ENCODE measurements at regions not wholly inside any gene's neighbourhood (a gene's known extent, or its start where the extent isn't known, plus 50 kb on each side); places are given as distances from the start of the nearest gene placed in this dataset.

GRCh38 chr6:26241033-26241895 lies 123.7 kb upstream of the BTN3A2 start:
- ATAC-seq (ENCODE audit: low read depth) (peak; percentile 7), DNase-seq (peak; percentile 87)
- intact Hi-C loops (cut with micrococcal nuclease) = no loop called here
- Mint-ChIP-seq H3K27ac (peak overlapping the region; percentile 94), H3K27me3 (no peaks in the 10 kb centered on the region), H3K9me3 (ENCODE audit: insufficient read depth) (peaks cover 2% of the 10 kb centered on the region), H3K4me1 (peaks cover 17% of the 10 kb centered on the region), H3K4me3 (peak overlapping the region; percentile 87)
- TF ChIP-seq EZH2 (IDR thresholded peaks at IDR 0.05; ENCODE audit: borderline replicate concordance, insufficient read depth, low read depth, low read length, poor library complexity, severe bottlenecking) (no peak), CTCF (IDR thresholded peaks at IDR 0.05) (no peak)
- CTCF ChIA-PET = interaction anchor here (1.4 to 1.7 kb wide), 2 partner anchors 9 to 32 kb away, joined by 4 to 7 read pairs; a partner anchor contains a TSS
- Histone ChIP-seq H4K20me1 (ENCODE audit: control insufficient read depth, insufficient read depth, low read length, poor library complexity, severe bottlenecking) (no peaks in the 10 kb centered on the region), H3K9ac (ENCODE audit: low read length) (peak overlapping the region; percentile 77), H3K9me3 (ENCODE audit: control extremely low read depth in 1 of 3, control insufficient read depth in 2 of 3, insufficient read depth in 1 of 3, low read length in 2 of 3) (peaks cover 0 to 18% (median 3%) of the 10 kb centered on the region in 3 donors), H3K36me3 (replicated peaks in 1 of 2; ENCODE audit: control extremely low read depth in 1 of 2, control insufficient read depth in 1 of 2, extremely low read depth in 1 of 2, insufficient read depth in 2 of 2, low read length in 1 of 2) (no peaks in the 10 kb centered on the region), H3K4me3 (ENCODE audit: control extremely low read depth in 1 of 5, extremely low read depth in 1 of 5, insufficient read depth in 1 of 5, low read depth in 2 of 5, low read length in 4 of 5) (peak overlapping the region; percentile 55 to 87 (median 67)), H3K79me2 (ENCODE audit: control insufficient read depth, insufficient read depth, low read length) (no peaks in the 10 kb centered on the region), H3K27ac (ENCODE audit: low read length in 2 of 2) (peak overlapping the region; percentile 76 to 93), H3K27me3 (replicated peaks in 1 of 4; ENCODE audit: control extremely low read depth in 1 of 4, control insufficient read depth in 3 of 4, insufficient read depth in 4 of 4, low read length in 3 of 4) (no peaks in the 10 kb centered on the region), H2AFZ (ENCODE audit: insufficient read depth, low read depth, low read length, poor library complexity, severe bottlenecking) (peak overlapping the region; percentile 73), H3K4me2 (replicated peaks; ENCODE audit: low read depth, low read length, poor library complexity, severe bottlenecking) (peak overlapping the region; percentile 81), H3K4me1 (ENCODE audit: control insufficient read depth in 2 of 2, insufficient read depth in 2 of 2, low read length in 2 of 2) (peaks cover 3 to 13% of the 10 kb centered on the region in 2 donors)
- POLR2A ChIA-PET = interaction anchor here (0.6 to 2.9 kb wide), 8 partner anchors 9 to 83 kb away, joined by 3 to 17 read pairs (median 4); a partner anchor contains a TSS
- WGBS (ENCODE audit: insufficient coverage) = 66% methylated on average over 29 of the region's 38 CpGs

- Histone ChIP-seq H3K4me3 (ENCODE audit: control extremely low read depth in 1 of 5, extremely low read depth in 1 of 5, insufficient read depth in 1 of 5, low read depth in 2 of 5, low read length in 4 of 5) (no peak overlapping the region), H3K4me1 (ENCODE audit: control insufficient read depth in 2 of 2, insufficient read depth in 2 of 2, low read length in 2 of 2) (peaks cover 3 to 13% of the 10 kb centered on the region in 2 donors), H3K9me3 (ENCODE audit: control extremely low read depth in 1 of 3, control insufficient read depth in 2 of 3, insufficient read depth in 1 of 3, low read length in 2 of 3) (peaks cover 0 to 23% (median 3%) of the 10 kb centered on the region in 3 donors), H3K9ac (ENCODE audit: low read length) (no peak overlapping the region), H3K4me2 (replicated peaks; ENCODE audit: low read depth, low read length, poor library complexity, severe bottlenecking) (no peak overlapping the region), H3K36me3 (replicated peaks in 1 of 2; ENCODE audit: control extremely low read depth in 1 of 2, control insufficient read depth in 1 of 2, extremely low read depth in 1 of 2, insufficient read depth in 2 of 2, low read length in 1 of 2) (no peaks in the 10 kb centered on the region), H3K27ac (ENCODE audit: low read length in 2 of 2) (no peak overlapping the region), H2AFZ (ENCODE audit: insufficient read depth, low read depth, low read length, poor library complexity, severe bottlenecking) (no peak overlapping the region), H4K20me1 (ENCODE audit: control insufficient read depth, insufficient read depth, low read length, poor library complexity, severe bottlenecking) (no peaks in the 10 kb centered on the region), H3K79me2 (ENCODE audit: control insufficient read depth, insufficient read depth, low read length) (no peaks in the 10 kb centered on the region), H3K27me3 (replicated peaks in 1 of 4; ENCODE audit: control extremely low read depth in 1 of 4, control insufficient read depth in 3 of 4, insufficient read depth in 4 of 4, low read length in 3 of 4) (no peaks in the 10 kb centered on the region)
- intact Hi-C loops (cut with micrococcal nuclease) = no loop called here
- H3K27me3 Mint-ChIP-seq = no peaks in the 10 kb centered on the region
- H3K9me3 Mint-ChIP-seq (ENCODE audit: insufficient read depth) = peaks cover 4% of the 10 kb centered on the region
- no peak overlapping the region for H3K4me3 Mint-ChIP-seq
- ChIA-PET POLR2A (interaction anchor here (1.8 to 2.9 kb wide), 2 partner anchors 7 to 9 kb away, joined by 3 to 17 read pairs; a partner anchor contains a TSS), CTCF (interaction anchor here (1.0 to 1.7 kb wide), 3 partner anchors 27 to 60 kb away, joined by 3 to 4 read pairs (median 3); a partner anchor contains a TSS)
- ATAC-seq (ENCODE audit: low read depth) (no peak), DNase-seq (no peak)
- TF ChIP-seq CTCF (IDR thresholded peaks at IDR 0.05) (no peak), EZH2 (IDR thresholded peaks at IDR 0.05; ENCODE audit: borderline replicate concordance, insufficient read depth, low read depth, low read length, poor library complexity, severe bottlenecking) (no peak)
- H3K27ac Mint-ChIP-seq = no peak overlapping the region
- H3K4me1 Mint-ChIP-seq = peaks cover 17% of the 10 kb centered on the region
- WGBS (ENCODE audit: insufficient coverage) = 83% methylated on average over 1 of the region's 2 CpGs
These were observed 121.9 kb upstream of the BTN3A2 start for GRCh38 chr6:26243132-26243531.

Measured in B cell (primary cell).